ENCODE measurements at regions not wholly inside any gene's neighbourhood (a gene's known extent, or its start where the extent isn't known, plus 50 kb on each side); places are given as distances from the start of the nearest gene placed in this dataset.

GRCh38 chr9:103625161-103625804 is 468.8 kb upstream of the SMC2 start:
- DNase-seq: no peak

- DNase-seq: no peak
These were observed 466.4 kb upstream of the SMC2 start for GRCh38 chr9:103627731-103628130.

GRCh38 chr9:103649086-103649485 is 445.0 kb upstream of the SMC2 start:
- DNase-seq: no peak

GRCh38 chr9:103658156-103658555 is 436.0 kb upstream of the SMC2 start:
- no peak for DNase-seq

GRCh38 chr9:103660830-103661229 is 433.3 kb upstream of the SMC2 start:
- no peak for DNase-seq

- no peak for DNase-seq
These were observed 432.4 kb upstream of the SMC2 start for GRCh38 chr9:103661663-103662062.

GRCh38 chr9:103669296-103669695 is 424.8 kb upstream of the SMC2 start:
- no peak for DNase-seq

- DNase-seq: no peak
These were observed 419.8 kb upstream of the SMC2 start for GRCh38 chr9:103674271-103674670.

GRCh38 chr9:103680581-103680980 is 413.5 kb upstream of the SMC2 start:
- DNase-seq: no peak

- DNase-seq: no peak
These were observed 412.7 kb upstream of the SMC2 start for GRCh38 chr9:103681435-103681834.

GRCh38 chr9:103700195-103700962 is 393.7 kb upstream of the SMC2 start:
- no peak for DNase-seq

GRCh38 chr9:103702572-103702971 is 391.5 kb upstream of the SMC2 start:
- no peak for DNase-seq

GRCh38 chr9:103707181-103707580 is 386.9 kb upstream of the SMC2 start:
- no peak for DNase-seq

- DNase-seq: no peak
These were observed 384.7 kb upstream of the SMC2 start for GRCh38 chr9:103709366-103709765.

- DNase-seq: no peak
These were observed 380.5 kb upstream of the SMC2 start for GRCh38 chr9:103713631-103714030.

- no peak for DNase-seq
These were observed 379.1 kb upstream of the SMC2 start for GRCh38 chr9:103714992-103715391.

- no peak for DNase-seq
These were observed 373.1 kb upstream of the SMC2 start for GRCh38 chr9:103721056-103721455.

GRCh38 chr9:103730866-103731265 is 363.2 kb upstream of the SMC2 start:
- DNase-seq: no peak

GRCh38 chr9:103731541-103731940 is 362.6 kb upstream of the SMC2 start:
- DNase-seq: no peak

GRCh38 chr9:103734471-103734870 is 359.6 kb upstream of the SMC2 start:
- no peak for DNase-seq

- DNase-seq: no peak
These were observed 338.7 kb upstream of the SMC2 start for GRCh38 chr9:103755441-103755840.

GRCh38 chr9:103755986-103756385 is 338.1 kb upstream of the SMC2 start:
- no peak for DNase-seq

- DNase-seq: no peak
These were observed 337.0 kb upstream of the SMC2 start for GRCh38 chr9:103757062-103757461.

- DNase-seq: no peak
These were observed 332.6 kb upstream of the SMC2 start for GRCh38 chr9:103761466-103761865.

All from renal pelvis (tissue), 1 donor.